Duodenal mucosa (tissue), 2 donors: ENCODE measurements at regions not wholly inside any gene's neighbourhood (a gene's known extent, or its start where the extent isn't known, plus 50 kb on each side); places are given as distances from the start of the nearest gene placed in this dataset.

Experiments
- H3K27ac ChIP-seq: one replicate; pipeline ENCODE4 v1.7.0; 2013; ENCODE audit warnings: low read depth, low read length
- H3K27me3 ChIP-seq, 2 donors: one replicate each; pipeline ENCODE4 v1.7.0; 2013; ENCODE audit warnings: low read length in 2 of 2, control low read depth in 1 of 2; ENCODE audit not compliant: insufficient read depth in 2 of 2, control insufficient read depth in 1 of 2
- H3K36me3 ChIP-seq, 2 donors: one replicate each; pipeline ENCODE4 v1.7.0; 2013; ENCODE audit warnings: low read length in 2 of 2, control low read depth in 1 of 2; ENCODE audit not compliant: insufficient read depth in 2 of 2, control insufficient read depth in 1 of 2
- H3K4me1 ChIP-seq, 2 donors: one replicate each; pipeline ENCODE4 v1.7.0; 2013; ENCODE audit warnings: low read length in 2 of 2, control low read depth in 1 of 2; ENCODE audit not compliant: insufficient read depth in 2 of 2, control insufficient read depth in 1 of 2
- H3K4me3 ChIP-seq, 2 donors: one replicate each; pipeline ENCODE4 v1.7.0; 2013; ENCODE audit warnings: low read length in 2 of 2, low read depth in 1 of 2
- H3K9ac ChIP-seq, 2 donors: one replicate each; pipeline ENCODE4 v1.7.0; 2013; ENCODE audit warnings: low read length in 2 of 2, low read depth in 1 of 2
- H3K9me3 ChIP-seq, 2 donors: one replicate each; pipeline ENCODE4 v1.7.0; 2013; ENCODE audit warnings: low read length in 2 of 2, control low read depth in 1 of 2; ENCODE audit not compliant: control insufficient read depth in 1 of 2

- Histone ChIP-seq H3K9me3 (peaks cover 0 to 4% of the 10 kb centered on the region in 2 donors), H3K9ac (no peak overlapping the region), H3K27me3 (no peaks in the 10 kb centered on the region), H3K4me1 (no peaks in the 10 kb centered on the region), H3K27ac (no peak overlapping the region), H3K36me3 (no peaks in the 10 kb centered on the region), H3K4me3 (no peak overlapping the region)
Observed at GRCh38 chr9:28598408-28598807, 1025.1 kb upstream of the C9orf72 start.

GRCh38 chr9:28600226-28600625 lies 1026.9 kb upstream of the C9orf72 start:
- H3K27me3 ChIP-seq, result no peaks in the 10 kb centered on the region
- H3K9me3 ChIP-seq, result no peaks in the 10 kb centered on the region
- no peak overlapping the region for H3K9ac ChIP-seq
- no peaks in the 10 kb centered on the region for H3K4me1 ChIP-seq
- no peaks in the 10 kb centered on the region for H3K36me3 ChIP-seq
- H3K27ac ChIP-seq, result no peak overlapping the region
- no peak overlapping the region for H3K4me3 ChIP-seq

GRCh38 chr9:28607843-28608242 lies 1034.6 kb upstream of the C9orf72 start:
- no peaks in the 10 kb centered on the region for H3K9me3 ChIP-seq
- H3K27ac ChIP-seq, result no peak overlapping the region
- no peaks in the 10 kb centered on the region for H3K4me1 ChIP-seq
- no peak overlapping the region for H3K9ac ChIP-seq
- no peak overlapping the region for H3K4me3 ChIP-seq
- H3K27me3 ChIP-seq, result no peaks in the 10 kb centered on the region
- no peaks in the 10 kb centered on the region for H3K36me3 ChIP-seq

- no peak overlapping the region for H3K27ac ChIP-seq
- H3K27me3 ChIP-seq, result no peaks in the 10 kb centered on the region
- no peak overlapping the region for H3K4me3 ChIP-seq
- H3K36me3 ChIP-seq, result no peaks in the 10 kb centered on the region
- no peaks in the 10 kb centered on the region for H3K9me3 ChIP-seq
- no peaks in the 10 kb centered on the region for H3K4me1 ChIP-seq
- H3K9ac ChIP-seq, result no peak overlapping the region
Observed at GRCh38 chr9:28610339-28610738, 1037.1 kb upstream of the C9orf72 start.

- Histone ChIP-seq H3K36me3 (no peaks in the 10 kb centered on the region), H3K9ac (no peak overlapping the region), H3K27ac (no peak overlapping the region), H3K27me3 (no peaks in the 10 kb centered on the region), H3K4me1 (no peaks in the 10 kb centered on the region), H3K4me3 (no peak overlapping the region), H3K9me3 (no peaks in the 10 kb centered on the region)
Observed at GRCh38 chr9:28616310-28616709, 1043.0 kb upstream of the C9orf72 start.

- H3K9ac ChIP-seq, result no peak overlapping the region
- no peaks in the 10 kb centered on the region for H3K36me3 ChIP-seq
- no peak overlapping the region for H3K4me3 ChIP-seq
- no peaks in the 10 kb centered on the region for H3K27me3 ChIP-seq
- peaks cover 0 to 4% of the 10 kb centered on the region in 2 donors for H3K9me3 ChIP-seq
- no peaks in the 10 kb centered on the region for H3K4me1 ChIP-seq
- no peak overlapping the region for H3K27ac ChIP-seq
Observed at GRCh38 chr9:28620011-28620410, 1046.7 kb upstream of the C9orf72 start.

- peaks cover 0 to 4% of the 10 kb centered on the region in 2 donors for H3K9me3 ChIP-seq
- H3K4me1 ChIP-seq, result no peaks in the 10 kb centered on the region
- H3K36me3 ChIP-seq, result no peaks in the 10 kb centered on the region
- H3K4me3 ChIP-seq, result no peak overlapping the region
- no peaks in the 10 kb centered on the region for H3K27me3 ChIP-seq
- no peak overlapping the region for H3K27ac ChIP-seq
- no peak overlapping the region for H3K9ac ChIP-seq
Observed at GRCh38 chr9:28620661-28621060, 1047.4 kb upstream of the C9orf72 start.

GRCh38 chr9:28624771-28625170 lies 1051.5 kb upstream of the C9orf72 start:
- Histone ChIP-seq H3K4me3 (no peak overlapping the region), H3K9me3 (peaks cover 0 to 4% of the 10 kb centered on the region in 2 donors), H3K4me1 (no peaks in the 10 kb centered on the region), H3K27me3 (no peaks in the 10 kb centered on the region), H3K9ac (no peak overlapping the region), H3K36me3 (no peaks in the 10 kb centered on the region), H3K27ac (no peak overlapping the region)

- Histone ChIP-seq H3K9ac (no peak overlapping the region), H3K4me1 (no peaks in the 10 kb centered on the region), H3K9me3 (peaks cover 0 to 4% of the 10 kb centered on the region in 2 donors), H3K36me3 (no peaks in the 10 kb centered on the region), H3K4me3 (no peak overlapping the region), H3K27me3 (no peaks in the 10 kb centered on the region), H3K27ac (no peak overlapping the region)
Observed at GRCh38 chr9:28628031-28628430, 1054.8 kb upstream of the C9orf72 start.

- Histone ChIP-seq H3K4me1 (no peaks in the 10 kb centered on the region), H3K4me3 (no peak overlapping the region), H3K9ac (no peak overlapping the region), H3K27me3 (no peaks in the 10 kb centered on the region), H3K27ac (no peak overlapping the region), H3K36me3 (no peaks in the 10 kb centered on the region), H3K9me3 (peaks cover 2 to 7% of the 10 kb centered on the region in 2 donors)
Observed at GRCh38 chr9:28648723-28649122, 1075.4 kb upstream of the C9orf72 start.

GRCh38 chr9:28650327-28650726 lies 1077.0 kb upstream of the C9orf72 start:
- Histone ChIP-seq H3K36me3 (no peaks in the 10 kb centered on the region), H3K27me3 (no peaks in the 10 kb centered on the region)

More at GRCh38 chr9:28650327-28650726, 1077.0 kb upstream of the C9orf72 start:
- no peak overlapping the region for H3K9ac ChIP-seq
- no peaks in the 10 kb centered on the region for H3K4me1 ChIP-seq
- no peak overlapping the region for H3K4me3 ChIP-seq
- H3K9me3 ChIP-seq, result no peaks in the 10 kb centered on the region
- H3K27ac ChIP-seq, result no peak overlapping the region
